Caco-2 (cell line): ENCODE measurements at regions not wholly inside any gene's neighbourhood (a gene's known extent, or its start where the extent isn't known, plus 50 kb on each side); places are given as distances from the start of the nearest gene placed in this dataset.

Source experiments
- BruUV-seq: library from RNA; stranded (reverse); fragments of 400-500 nt; replicated peaks from 2 replicates; lab custom pipeline; 2021; lab: Mats Ljungman, UMichigan
- CTCF ChIA-PET: fragments of 300-600 bp; sonication (Branson Sonifier 250); formaldehyde crosslinking; loops from one replicate; lab custom pipeline; 2022; ENCODE audit warnings: antibody characterized with exemption; lab: Charles Lee
- POLR2A ChIA-PET: fragments of 300-600 bp; sonication (Branson Sonifier 250); formaldehyde crosslinking; loops from one replicate; lab custom pipeline; 2022; ENCODE audit warnings: antibody characterized with exemption; lab: Charles Lee
- DNase-seq, 2 experiments: peaks; one replicate each; pipeline versions ENCODE4 v3.0.0 to v3.0.0-alpha.2; 2020 to 2022
- H3K27me3 ChIP-seq: replicated peaks from 2 replicates; pipeline ENCODE4 v1.6.0; 2011; ENCODE audit warnings: low read length; ENCODE audit not compliant: control insufficient read depth, insufficient read depth
- H3K36me3 ChIP-seq: 2 replicates; pipeline ENCODE4 v1.5.1; 2011; ENCODE audit warnings: low read length; ENCODE audit not compliant: control insufficient read depth, insufficient read depth
- H3K4me1 ChIP-seq: fragments of 250-450 bp; sonication (Bioruptor Pico); 2 replicates; pipeline ENCODE4 v1.5.1; 2020; ENCODE audit warnings: mild to moderate bottlenecking
- H3K4me3 ChIP-seq: 2 replicates; pipeline ENCODE4 v1.5.1; 2011; ENCODE audit warnings: low read depth, mild to moderate bottlenecking, control low read depth, low read length
- H3K9me3 ChIP-seq: fragments of 250-450 bp; sonication (Bioruptor Pico); 2 replicates; pipeline ENCODE4 v1.5.1; 2020; ENCODE audit warnings: mild to moderate bottlenecking, moderate library complexity
- H3K27ac Mint-ChIP-seq: one replicate; pipeline ENCODE4 v1.8.0; 2022; ENCODE audit warnings: mixed read lengths; ENCODE audit not compliant: unreplicated experiment
- H3K27me3 Mint-ChIP-seq: one replicate; pipeline ENCODE4 v1.8.0; 2022; ENCODE audit warnings: mixed read lengths; ENCODE audit not compliant: insufficient read depth, unreplicated experiment
- H3K36me3 Mint-ChIP-seq: one replicate; pipeline ENCODE4 v1.8.0; 2022; ENCODE audit warnings: mild to moderate bottlenecking, mixed read lengths; ENCODE audit not compliant: insufficient read depth, unreplicated experiment
- H3K4me1 Mint-ChIP-seq: one replicate; pipeline ENCODE4 v1.8.0; 2022; ENCODE audit warnings: low read depth, mixed read lengths; ENCODE audit not compliant: unreplicated experiment
- H3K4me3 Mint-ChIP-seq: one replicate; pipeline ENCODE4 v1.8.0; 2022; ENCODE audit warnings: mild to moderate bottlenecking, moderate library complexity, mixed read lengths; ENCODE audit not compliant: unreplicated experiment
- H3K9me3 Mint-ChIP-seq: one replicate; pipeline ENCODE4 v1.8.0; 2022; ENCODE audit warnings: mixed read lengths; ENCODE audit not compliant: unreplicated experiment
- CTCF ChIP-seq, 2 experiments: fragments of 200-600 bp in 1 of 2; IDR thresholded peaks; 1 replicate in 1 of 2; 2 replicates in 1 of 2; pipeline versions ENCODE4 v1.5.1 to v1.8.0; 2011 to 2022; ENCODE audit warnings: antibody characterized with exemption in 1 of 2, control low read depth in 1 of 2, inconsistent platforms in 1 of 2, low read depth in 1 of 2, low read length in 1 of 2, mild to moderate bottlenecking in 1 of 2, moderate library complexity in 1 of 2; ENCODE audit not compliant: insufficient read depth in 1 of 2, severe bottlenecking in 1 of 2, unreplicated experiment in 1 of 2
- intact Hi-C: fragments of 100-400 bp; cut with micrococcal nuclease; formaldehyde crosslinking; loops from one replicate; pipeline ENCODE4 v1.10.0; 2022; ENCODE audit not compliant: unreplicated experiment

DNA sequence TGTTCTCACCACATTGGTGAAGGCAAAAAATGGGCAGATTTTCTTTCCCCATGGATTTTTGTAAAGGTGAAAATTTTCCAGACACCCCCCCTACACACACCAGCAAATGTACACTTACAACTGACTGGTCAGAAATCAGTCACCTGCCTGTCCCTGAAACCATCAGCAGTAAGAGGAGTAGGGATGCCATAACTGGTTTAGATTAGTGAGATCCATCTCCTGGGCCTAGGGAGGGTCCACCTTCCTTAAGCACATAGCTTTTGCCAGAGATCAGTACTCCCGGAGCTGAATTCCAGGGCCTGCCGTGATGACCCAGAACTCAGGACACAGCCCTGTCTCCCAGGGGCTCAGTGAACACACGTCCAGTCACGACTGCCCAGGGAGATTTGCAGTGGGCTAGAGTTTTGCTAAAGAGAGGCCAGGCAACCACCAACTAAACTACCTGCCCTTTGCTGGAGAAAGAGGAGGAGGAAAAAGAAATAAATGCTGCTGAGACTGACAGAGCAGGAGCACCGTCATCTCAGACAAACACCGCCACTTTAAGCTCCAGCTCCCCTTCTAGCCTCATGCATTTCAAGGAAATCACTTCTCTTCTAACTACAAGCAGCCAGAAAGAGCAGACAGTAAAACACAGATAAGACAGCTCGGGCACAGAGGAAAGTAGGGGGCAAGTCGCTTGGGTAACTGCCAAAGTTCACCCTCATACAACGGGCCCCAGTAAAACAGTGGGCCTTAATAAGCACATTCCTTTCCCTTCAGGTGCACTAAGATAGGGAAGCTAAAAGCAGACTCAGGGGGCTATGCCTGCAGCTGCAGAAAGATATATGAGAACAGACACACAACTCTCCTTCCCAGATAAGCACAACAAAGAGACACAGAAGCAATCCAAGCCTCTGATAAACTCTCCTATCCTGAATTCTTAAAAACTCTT is 82.6 kb upstream of the SPTLC3 start:
- Mint-ChIP-seq H3K27ac (peak overlapping the region; percentile 53), H3K4me3 (no peak overlapping the region), H3K9me3 (no peaks in the 10 kb centered on the region), H3K27me3 (no peaks in the 10 kb centered on the region), H3K36me3 (no peaks in the 10 kb centered on the region), H3K4me1 (peaks cover 23% of the 10 kb centered on the region)
- no TSS peak for BruUV-seq
- no peak for TF ChIP-seq CTCF (IDR thresholded peaks at IDR 0.05; ENCODE audit: insufficient read depth in 1 of 2, low read depth in 1 of 2, low read length in 1 of 2, severe bottlenecking in 1 of 2, unreplicated experiment in 1 of 2)
- ChIA-PET POLR2A (no interaction called here), CTCF (interaction anchor here (0.7 to 2.5 kb wide), 8 partner anchors 20 to 356 kb away, joined by 3 to 16 read pairs (median 3); no protein-coding TSS in a partner anchor)
- H3K4me3 ChIP-seq = no peak overlapping the region
- H3K9me3 ChIP-seq = no peaks in the 10 kb centered on the region
- peaks cover 27% of the 10 kb centered on the region for H3K4me1 ChIP-seq
- H3K27me3 ChIP-seq = no peaks in the 10 kb centered on the region
- no peak for DNase-seq
- no peaks in the 10 kb centered on the region for H3K36me3 ChIP-seq
- intact Hi-C loops = loop anchor here (1.0 to 5.0 kb wide), 9 partner anchors 40 to 862 kb away; no protein-coding TSS in a partner anchor

- ChIA-PET POLR2A (no interaction called here), CTCF (no interaction called here)
- TF ChIP-seq CTCF (IDR thresholded peaks at IDR 0.05; ENCODE audit: insufficient read depth in 1 of 2, low read depth in 1 of 2, low read length in 1 of 2, severe bottlenecking in 1 of 2, unreplicated experiment in 1 of 2) = no peak
- peaks cover 23% of the 10 kb centered on the region for H3K4me1 Mint-ChIP-seq
- peaks cover 27% of the 10 kb centered on the region for H3K4me1 ChIP-seq
- intact Hi-C loops = loop anchor here (5.0 kb wide), 1 partner anchor 845 kb away; no protein-coding TSS in a partner anchor
- H3K4me3 Mint-ChIP-seq = no peak overlapping the region
- no peak overlapping the region for H3K4me3 ChIP-seq
- no peaks in the 10 kb centered on the region for H3K36me3 ChIP-seq
- BruUV-seq = no TSS peak
- no peaks in the 10 kb centered on the region for H3K9me3 ChIP-seq
- H3K27me3 ChIP-seq = no peaks in the 10 kb centered on the region
- DNase-seq = no peak
- no peaks in the 10 kb centered on the region for H3K27me3 Mint-ChIP-seq
- no peaks in the 10 kb centered on the region for H3K9me3 Mint-ChIP-seq
- H3K27ac Mint-ChIP-seq = no peak overlapping the region
- H3K36me3 Mint-ChIP-seq = no peaks in the 10 kb centered on the region
These were observed 81.3 kb upstream of the SPTLC3 start for GRCh38 chr20:12927489-12927888.

DNA sequence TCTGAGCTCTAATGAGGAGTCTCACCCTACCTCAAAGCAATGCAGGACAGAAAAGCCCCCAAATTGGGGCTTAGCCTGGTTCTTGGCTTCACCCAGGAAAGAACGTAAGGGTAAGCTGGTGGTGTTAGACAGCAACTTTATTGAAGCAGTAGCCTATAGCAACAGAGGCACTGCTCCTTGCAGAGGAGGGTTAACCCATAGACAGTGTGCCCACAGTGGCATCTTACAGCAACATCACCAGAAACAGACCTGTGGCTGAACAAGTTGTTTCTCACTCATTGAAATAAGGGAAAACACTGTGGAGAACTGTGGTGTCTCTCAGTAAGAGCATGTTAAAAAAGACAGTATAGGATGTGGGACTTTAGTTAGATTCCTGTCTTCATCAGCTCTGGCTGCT is 80.4 kb upstream of the SPTLC3 start:
- no peak overlapping the region for H3K4me3 ChIP-seq
- POLR2A ChIA-PET = no interaction called here
- BruUV-seq = no TSS peak
- H3K9me3 ChIP-seq = no peaks in the 10 kb centered on the region
- peaks cover 27% of the 10 kb centered on the region for H3K4me1 ChIP-seq
- H3K4me1 Mint-ChIP-seq = peaks cover 23% of the 10 kb centered on the region
- H3K4me3 Mint-ChIP-seq = no peak overlapping the region
- H3K27me3 ChIP-seq = no peaks in the 10 kb centered on the region
- no peak for TF ChIP-seq CTCF (IDR thresholded peaks at IDR 0.05; ENCODE audit: insufficient read depth in 1 of 2, low read depth in 1 of 2, low read length in 1 of 2, severe bottlenecking in 1 of 2, unreplicated experiment in 1 of 2)
- intact Hi-C loops = loop anchor here (5.0 kb wide), 1 partner anchor 844 kb away; no protein-coding TSS in a partner anchor
- H3K36me3 Mint-ChIP-seq = no peaks in the 10 kb centered on the region
- DNase-seq = no peak
- H3K27me3 Mint-ChIP-seq = no peaks in the 10 kb centered on the region
- CTCF ChIA-PET = no interaction called here
- no peak overlapping the region for H3K27ac Mint-ChIP-seq
- no peaks in the 10 kb centered on the region for H3K9me3 Mint-ChIP-seq
- H3K36me3 ChIP-seq = no peaks in the 10 kb centered on the region
